NCI-H446 treated with DMSO at 0.1 percent for 48 hours (cell line): ENCODE measurements at regions not wholly inside any gene's neighbourhood (a gene's known extent, or its start where the extent isn't known, plus 50 kb on each side); places are given as distances from the start of the nearest gene placed in this dataset.

Source experiments
- DNase-seq: peaks from one replicate; lab custom pipeline; 2025; lab: John Stamatoyannopoulos, UW

- no peak for DNase-seq
Measured at GRCh38 chr7:117929237-117929636, 56.0 kb upstream of the CTTNBP2 start.

- no peak for DNase-seq
Measured at GRCh38 chr7:117931314-117931713, 58.1 kb upstream of the CTTNBP2 start.

- no peak for DNase-seq
Measured at GRCh38 chr7:117937049-117937752, 64.0 kb upstream of the CTTNBP2 start.

GRCh38 chr7:117937753-117938483 is 64.7 kb upstream of the CTTNBP2 start:
- no peak for DNase-seq

- DNase-seq, result no peak
Measured at GRCh38 chr7:117941138-117941810, 68.0 kb upstream of the CTTNBP2 start.

GRCh38 chr7:117942780-117943179 is 69.5 kb upstream of the CTTNBP2 start:
- DNase-seq, result no peak

GRCh38 chr7:117944886-117945285 is 71.6 kb upstream of the CTTNBP2 start:
- no peak for DNase-seq

- no peak for DNase-seq
Measured at GRCh38 chr7:117946151-117946633, 73.0 kb upstream of the CTTNBP2 start.

GRCh38 chr7:117949232-117949631 is 76.0 kb upstream of the CTTNBP2 start:
- no peak for DNase-seq

GRCh38 chr7:117950601-117951260 is 77.5 kb upstream of the CTTNBP2 start:
- DNase-seq, result no peak

- DNase-seq, result no peak
Measured at GRCh38 chr7:117951285-117951684, 78.0 kb upstream of the CTTNBP2 start.

GRCh38 chr7:117951691-117952280 is 78.5 kb upstream of the CTTNBP2 start:
- DNase-seq, result no peak

GRCh38 chr7:117955046-117955445 is 81.8 kb upstream of the CTTNBP2 start:
- DNase-seq, result no peak

- no peak for DNase-seq
Measured at GRCh38 chr7:117960351-117960750, 87.1 kb upstream of the CTTNBP2 start.

GRCh38 chr7:117961235-117961634 is 88.0 kb upstream of the CTTNBP2 start:
- no peak for DNase-seq

- DNase-seq, result no peak
Measured at GRCh38 chr7:117962366-117962994, 89.2 kb upstream of the CTTNBP2 start.

GRCh38 chr7:117963264-117964197 is 90.3 kb upstream of the CTTNBP2 start:
- no peak for DNase-seq

GRCh38 chr7:117970801-117971200 is 97.6 kb upstream of the CTTNBP2 start:
- no peak for DNase-seq

GRCh38 chr7:117971556-117972244 is 98.5 kb upstream of the CTTNBP2 start:
- no peak for DNase-seq

- DNase-seq, result no peak
Measured at GRCh38 chr7:117972606-117973005, 99.4 kb upstream of the CTTNBP2 start.
